NCI-H1105 (cell line): ENCODE measurements at regions not wholly inside any gene's neighbourhood (a gene's known extent, or its start where the extent isn't known, plus 50 kb on each side); places are given as distances from the start of the nearest gene placed in this dataset.
A peak's percentile ranks its signal among the peaks of the same experiment; 100 is the strongest.

Experiments used
- DNase-seq: peaks from one replicate; lab custom pipeline; 2025; lab: John Stamatoyannopoulos, UW

GRCh38 chr13:88086577-88086976 lies 415.4 kb downstream of the SLITRK5 start:
- DNase-seq, result no peak

GRCh38 chr13:88097541-88097940 lies 426.4 kb downstream of the SLITRK5 start:
- DNase-seq, result no peak

GRCh38 chr13:88103824-88104223 lies 432.7 kb downstream of the SLITRK5 start:
- no peak for DNase-seq

- no peak for DNase-seq
Observed at GRCh38 chr13:88104576-88104975, 433.4 kb downstream of the SLITRK5 start.

- DNase-seq, result no peak
Observed at GRCh38 chr13:88107570-88107969, 436.4 kb downstream of the SLITRK5 start.

GRCh38 chr13:88112526-88112925 lies 441.4 kb downstream of the SLITRK5 start:
- DNase-seq, result no peak

GRCh38 chr13:88115976-88116375 lies 444.8 kb downstream of the SLITRK5 start:
- no peak for DNase-seq

GRCh38 chr13:88118952-88119351 lies 447.8 kb downstream of the SLITRK5 start:
- no peak for DNase-seq

GRCh38 chr13:88124142-88124541 lies 453.0 kb downstream of the SLITRK5 start:
- no peak for DNase-seq

- no peak for DNase-seq
Observed at GRCh38 chr13:88125055-88125454, 453.9 kb downstream of the SLITRK5 start.

GRCh38 chr13:88136098-88136790 lies 465.1 kb downstream of the SLITRK5 start:
- no peak for DNase-seq

- peak; percentile 13 for DNase-seq
Observed at GRCh38 chr13:88142653-88143052, 471.5 kb downstream of the SLITRK5 start.

GRCh38 chr13:88144580-88144979 lies 473.4 kb downstream of the SLITRK5 start:
- no peak for DNase-seq

- no peak for DNase-seq
Observed at GRCh38 chr13:88153353-88153752, 482.2 kb downstream of the SLITRK5 start.

GRCh38 chr13:88154001-88154400 lies 482.8 kb downstream of the SLITRK5 start:
- no peak for DNase-seq

- no peak for DNase-seq
Observed at GRCh38 chr13:88162076-88162702, 491.0 kb downstream of the SLITRK5 start.

GRCh38 chr13:88176231-88176630 lies 505.1 kb downstream of the SLITRK5 start:
- DNase-seq, result no peak

- no peak for DNase-seq
Observed at GRCh38 chr13:88183440-88183839, 512.3 kb downstream of the SLITRK5 start.

GRCh38 chr13:88188986-88189385 lies 517.8 kb downstream of the SLITRK5 start:
- DNase-seq, result no peak

GRCh38 chr13:88189728-88190127 lies 518.6 kb downstream of the SLITRK5 start:
- DNase-seq, result no peak

GRCh38 chr13:88196106-88196505 lies 524.9 kb downstream of the SLITRK5 start:
- no peak for DNase-seq

GRCh38 chr13:88217372-88217771 lies 546.2 kb downstream of the SLITRK5 start:
- no peak for DNase-seq

- DNase-seq, result no peak
Observed at GRCh38 chr13:88217883-88218282, 546.7 kb downstream of the SLITRK5 start.

- no peak for DNase-seq
Observed at GRCh38 chr13:88223958-88224357, 552.8 kb downstream of the SLITRK5 start.
